Panc1 (cell line): ENCODE measurements at regions not wholly inside any gene's neighbourhood (a gene's known extent, or its start where the extent isn't known, plus 50 kb on each side); places are given as distances from the start of the nearest gene placed in this dataset.

ENCODE experiments used
- ATAC-seq: fragments of 200-7000 bp; cut with Tn5 transposase; 2 replicates; pipeline ENCODE4 v1.9.1; 2020; ENCODE audit warnings: mild to moderate bottlenecking, moderate library complexity
- BruUV-seq: library from RNA; stranded (reverse); fragments of 400-500 nt; replicated peaks from 2 replicates; lab custom pipeline; 2021; lab: Mats Ljungman, UMichigan
- CTCF ChIA-PET: fragments of 300-600 bp; sonication (Branson Sonifier 250); formaldehyde crosslinking; loops from one replicate; lab custom pipeline; 2022; ENCODE audit warnings: antibody characterized with exemption; lab: Charles Lee
- POLR2A ChIA-PET: fragments of 300-600 bp; sonication (Branson Sonifier 250); formaldehyde crosslinking; loops from one replicate; lab custom pipeline; 2022; ENCODE audit warnings: antibody characterized with exemption; lab: Charles Lee
- DNase-seq: peaks from one replicate; pipeline ENCODE4 v3.0.0-alpha.2; 2010; ENCODE audit warnings: low read depth, low spot score
- H3K27ac ChIP-seq: 2 replicates; pipeline ENCODE4 v1.5.1; 2011; ENCODE audit warnings: mild to moderate bottlenecking, low read length, inconsistent platforms
- H3K27me3 ChIP-seq: fragments of 200-500 bp; sonication (Bioruptor generic); 2 replicates; pipeline ENCODE4 v1.6.0; 2014; ENCODE audit warnings: low read length, inconsistent platforms; ENCODE audit not compliant: control insufficient read depth, insufficient read depth
- H3K36me3 ChIP-seq: fragments of 200-500 bp; sonication (Bioruptor generic); 2 replicates; pipeline ENCODE4 v1.5.1; 2014; ENCODE audit warnings: inconsistent platforms, mild to moderate bottlenecking, low read length, moderate library complexity; ENCODE audit not compliant: control insufficient read depth, insufficient read depth
- H3K4me1 ChIP-seq: 2 replicates; pipeline ENCODE4 v1.5.1; 2011; ENCODE audit warnings: inconsistent platforms, mild to moderate bottlenecking, low read length, moderate library complexity; ENCODE audit not compliant: control insufficient read depth, insufficient read depth
- H3K4me3 ChIP-seq, 2 experiments: 2 replicates each; pipeline ENCODE4 v1.5.1; 2011 to 2012; ENCODE audit warnings: low read depth in 2 of 2, low read length in 2 of 2, mild to moderate bottlenecking in 2 of 2, inconsistent platforms in 1 of 2, moderate library complexity in 1 of 2
- H3K9me3 ChIP-seq: fragments of 200-500 bp; sonication (Bioruptor generic); 2 replicates; pipeline ENCODE4 v1.5.1; 2014; ENCODE audit warnings: low read depth, mild to moderate bottlenecking, inconsistent platforms, low read length, moderate library complexity; ENCODE audit not compliant: control insufficient read depth, insufficient read depth
- CTCF ChIP-seq: fragments of 450-650 bp; IDR thresholded peaks from 2 replicates; pipeline ENCODE4 v1.5.1; 2017; ENCODE audit warnings: mild to moderate bottlenecking
- POLR2AphosphoS5 ChIP-seq: IDR thresholded peaks from 2 replicates; pipeline ENCODE4 v1.6.1; 2012; ENCODE audit warnings: mild to moderate bottlenecking, low read depth, low read length, moderate library complexity
- REST ChIP-seq, 2 experiments: IDR thresholded peaks; 2 replicates each; pipeline ENCODE4 v1.6.1; 2011 to 2012; ENCODE audit warnings: low read depth in 2 of 2, control low read depth in 1 of 2, low read length in 1 of 2, mild to moderate bottlenecking in 1 of 2, moderate library complexity in 1 of 2; ENCODE audit not compliant: insufficient read depth in 1 of 2
- SIN3A ChIP-seq: IDR thresholded peaks from 2 replicates; pipeline ENCODE4 v1.6.1; 2012; ENCODE audit warnings: low read depth, mild to moderate bottlenecking, low read length, moderate library complexity, borderline replicate concordance; ENCODE audit not compliant: insufficient read depth
- TCF7L2 ChIP-seq: IDR thresholded peaks from 2 replicates; pipeline ENCODE4 v1.6.1; 2011; ENCODE audit warnings: mild to moderate bottlenecking, low read depth, low read length, inconsistent platforms
- in situ Hi-C: cut with HindIII; loops from 2 replicates; pipeline ENCODE4 v1.10.0; 2016; ENCODE audit warnings: low sequenced_read_pairs, low pct_unique_long_range_greater_than_20kb
- intact Hi-C: fragments of 100-400 bp; cut with micrococcal nuclease; formaldehyde crosslinking; loops from one replicate; pipeline ENCODE4 v1.10.0; 2022; ENCODE audit not compliant: unreplicated experiment

- in situ Hi-C loops (no loop called here), intact Hi-C loops (loop anchor here (1.0 to 5.0 kb wide), 2 partner anchors 23 to 291 kb away; no protein-coding TSS in a partner anchor)
- CTCF ChIA-PET: interaction anchor here (0.6 kb wide), 1 partner anchor 464 kb away, joined by 3 read pairs; no protein-coding TSS in a partner anchor
- Histone ChIP-seq H3K4me1 (no peaks in the 10 kb centered on the region), H3K4me3 (no peak overlapping the region), H3K9me3 (no peaks in the 10 kb centered on the region), H3K27me3 (no peaks in the 10 kb centered on the region), H3K36me3 (no peaks in the 10 kb centered on the region), H3K27ac (no peak overlapping the region)
- POLR2A ChIA-PET: no interaction called here
- no peak for DNase-seq
- BruUV-seq: no TSS peak
- no peak for ATAC-seq
- peak; percentile 28; the same call in 1 of the 2 replicates for TF ChIP-seq CTCF
- no peak for TF ChIP-seq TCF7L2
These were observed 168.6 kb downstream of the ALX1 start for GRCh38 chr12:85448548-85449139.

GRCh38 chr12:85457016-85457415 lies 177.0 kb downstream of the ALX1 start:
- no peak for TF ChIP-seq TCF7L2
- TF ChIP-seq POLR2AphosphoS5: no peak
- TF ChIP-seq CTCF: no peak
- no peak for TF ChIP-seq REST (IDR thresholded peaks at IDR 0.05; ENCODE audit: insufficient read depth in 1 of 2, low read depth in 2 of 2, low read length in 1 of 2)
- TF ChIP-seq SIN3A: no peak
- H3K27ac ChIP-seq: no peak overlapping the region
- no peaks in the 10 kb centered on the region; the same call in 1 of the 2 replicates for H3K27me3 ChIP-seq
- no peaks in the 10 kb centered on the region for H3K4me1 ChIP-seq
- ATAC-seq (no peak), DNase-seq (no peak)
- ChIA-PET CTCF (no interaction called here), POLR2A (no interaction called here)
- no peaks in the 10 kb centered on the region for H3K36me3 ChIP-seq
- intact Hi-C loops (no loop called here), in situ Hi-C loops (no loop called here)
- BruUV-seq: no TSS peak
- no peak overlapping the region for H3K4me3 ChIP-seq
- no peaks in the 10 kb centered on the region for H3K9me3 ChIP-seq
